ENCODE measurements at regions not wholly inside any gene's neighbourhood (a gene's known extent, or its start where the extent isn't known, plus 50 kb on each side); places are given as distances from the start of the nearest gene placed in this dataset.

DNA sequence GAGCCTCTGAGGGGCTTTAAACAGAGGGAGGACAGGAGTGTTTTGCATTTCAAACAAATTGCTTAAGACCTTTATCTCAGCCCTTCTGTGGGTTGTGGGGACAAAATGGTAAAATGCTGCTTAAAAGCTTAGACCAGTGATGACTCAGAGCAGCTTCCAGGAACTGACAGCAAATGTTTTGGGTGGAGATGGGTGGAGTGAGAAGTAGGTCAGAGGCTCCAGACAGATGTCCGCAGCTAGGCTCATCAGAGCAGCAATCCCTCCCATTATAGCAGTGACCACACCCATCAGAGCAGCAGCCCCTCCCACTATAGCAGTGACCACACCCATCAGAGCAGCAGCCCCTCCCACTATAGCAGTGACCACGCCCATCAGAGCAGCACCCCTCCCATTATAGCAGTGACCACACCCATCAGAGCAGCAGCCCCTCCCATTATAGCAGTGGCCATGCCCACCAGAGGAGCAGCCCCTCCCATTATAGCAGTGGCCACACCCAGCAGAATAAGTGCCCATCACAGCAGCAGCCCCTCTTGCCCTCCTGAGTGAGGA, 532.2 kb downstream of the MATN1 start:
- TF ChIP-seq, protein P1, sequence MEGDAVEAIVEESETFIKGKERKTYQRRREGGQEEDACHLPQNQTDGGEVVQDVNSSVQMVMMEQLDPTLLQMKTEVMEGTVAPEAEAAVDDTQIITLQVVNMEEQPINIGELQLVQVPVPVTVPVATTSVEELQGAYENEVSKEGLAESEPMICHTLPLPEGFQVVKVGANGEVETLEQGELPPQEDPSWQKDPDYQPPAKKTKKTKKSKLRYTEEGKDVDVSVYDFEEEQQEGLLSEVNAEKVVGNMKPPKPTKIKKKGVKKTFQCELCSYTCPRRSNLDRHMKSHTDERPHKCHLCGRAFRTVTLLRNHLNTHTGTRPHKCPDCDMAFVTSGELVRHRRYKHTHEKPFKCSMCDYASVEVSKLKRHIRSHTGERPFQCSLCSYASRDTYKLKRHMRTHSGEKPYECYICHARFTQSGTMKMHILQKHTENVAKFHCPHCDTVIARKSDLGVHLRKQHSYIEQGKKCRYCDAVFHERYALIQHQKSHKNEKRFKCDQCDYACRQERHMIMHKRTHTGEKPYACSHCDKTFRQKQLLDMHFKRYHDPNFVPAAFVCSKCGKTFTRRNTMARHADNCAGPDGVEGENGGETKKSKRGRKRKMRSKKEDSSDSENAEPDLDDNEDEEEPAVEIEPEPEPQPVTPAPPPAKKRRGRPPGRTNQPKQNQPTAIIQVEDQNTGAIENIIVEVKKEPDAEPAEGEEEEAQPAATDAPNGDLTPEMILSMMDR (conservative IDR thresholded peaks at IDR 0.05; ENCODE audit: low read length) = no peak
- TF ChIP-seq EZH2phosphoT487 (IDR thresholded peaks at IDR 0.05; ENCODE audit: borderline replicate concordance) = no peak
